ENCODE measurements at regions not wholly inside any gene's neighbourhood (a gene's known extent, or its start where the extent isn't known, plus 50 kb on each side); places are given as distances from the start of the nearest gene placed in this dataset.

DNA sequence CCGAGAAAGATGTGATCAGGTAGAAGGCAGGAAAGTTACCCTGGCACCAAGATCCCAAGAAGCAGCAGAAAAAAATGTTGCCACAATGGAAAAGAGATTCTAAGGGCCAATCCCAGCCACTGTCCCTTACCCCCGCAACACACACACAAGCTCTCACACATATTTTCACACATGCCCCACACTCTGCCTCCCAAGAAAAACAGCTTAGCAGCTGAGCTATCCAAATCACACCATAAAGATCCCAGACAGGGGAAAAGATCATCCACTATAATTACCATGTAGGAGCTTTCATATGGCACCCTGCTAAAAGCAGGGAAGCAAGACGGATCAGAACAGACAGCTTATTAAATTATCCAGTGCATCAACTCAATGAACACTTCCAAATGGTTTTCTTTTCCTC lies 143.4 kb downstream of the FAM114A2 start:
- no peaks in the 10 kb centered on the region for H3K4me1 ChIP-seq
- no peaks in the 10 kb centered on the region for H3K36me3 ChIP-seq (replicated peaks in 1 of 2; ENCODE audit: insufficient read depth in 1 of 2, low read depth in 2 of 2)
- H3K27me3 ChIP-seq, result no peaks in the 10 kb centered on the region
- H3K9me3 ChIP-seq, result no peaks in the 10 kb centered on the region
- ATAC-seq (no peak), DNase-seq (no peak)
- intact Hi-C loops (cut with DNase I), result no loop called here
- WGBS, 2 donors, result 51 to 54% methylated on average over 3 of the region's 3 CpGs
- no peak overlapping the region for H3K27ac ChIP-seq
- no peak overlapping the region for H3K4me3 ChIP-seq
- TF ChIP-seq POLR2A (IDR thresholded peaks at IDR 0.05), result no peak
- TF ChIP-seq, protein P1, sequence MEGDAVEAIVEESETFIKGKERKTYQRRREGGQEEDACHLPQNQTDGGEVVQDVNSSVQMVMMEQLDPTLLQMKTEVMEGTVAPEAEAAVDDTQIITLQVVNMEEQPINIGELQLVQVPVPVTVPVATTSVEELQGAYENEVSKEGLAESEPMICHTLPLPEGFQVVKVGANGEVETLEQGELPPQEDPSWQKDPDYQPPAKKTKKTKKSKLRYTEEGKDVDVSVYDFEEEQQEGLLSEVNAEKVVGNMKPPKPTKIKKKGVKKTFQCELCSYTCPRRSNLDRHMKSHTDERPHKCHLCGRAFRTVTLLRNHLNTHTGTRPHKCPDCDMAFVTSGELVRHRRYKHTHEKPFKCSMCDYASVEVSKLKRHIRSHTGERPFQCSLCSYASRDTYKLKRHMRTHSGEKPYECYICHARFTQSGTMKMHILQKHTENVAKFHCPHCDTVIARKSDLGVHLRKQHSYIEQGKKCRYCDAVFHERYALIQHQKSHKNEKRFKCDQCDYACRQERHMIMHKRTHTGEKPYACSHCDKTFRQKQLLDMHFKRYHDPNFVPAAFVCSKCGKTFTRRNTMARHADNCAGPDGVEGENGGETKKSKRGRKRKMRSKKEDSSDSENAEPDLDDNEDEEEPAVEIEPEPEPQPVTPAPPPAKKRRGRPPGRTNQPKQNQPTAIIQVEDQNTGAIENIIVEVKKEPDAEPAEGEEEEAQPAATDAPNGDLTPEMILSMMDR (IDR thresholded peaks at IDR 0.05), result no peak

DNA sequence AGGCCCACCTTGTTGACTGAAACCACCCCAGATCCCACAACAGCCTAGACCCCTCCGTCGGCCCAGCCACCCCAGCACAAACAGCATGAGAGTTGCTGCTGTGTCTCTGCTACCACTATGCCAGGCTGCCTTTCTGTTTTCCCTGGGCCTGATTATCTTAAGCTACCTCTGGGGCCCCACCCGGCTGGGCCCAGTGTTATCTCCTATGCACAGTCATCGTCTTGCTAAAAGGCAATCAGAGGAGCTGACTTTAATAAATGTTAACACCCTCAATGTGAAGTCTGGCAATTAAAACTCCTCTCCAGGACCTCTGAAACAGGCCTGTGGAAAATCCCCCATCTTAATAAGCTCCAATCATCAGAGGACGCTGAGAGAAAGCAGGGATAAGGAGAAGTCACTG lies 144.9 kb downstream of the FAM114A2 start:
- Histone ChIP-seq H3K4me1 (no peaks in the 10 kb centered on the region), H3K27me3 (no peaks in the 10 kb centered on the region), H3K9me3 (no peaks in the 10 kb centered on the region), H3K4me3 (no peak overlapping the region), H3K27ac (no peak overlapping the region), H3K36me3 (replicated peaks in 1 of 2; ENCODE audit: insufficient read depth in 1 of 2, low read depth in 2 of 2) (no peaks in the 10 kb centered on the region)
- WGBS, 2 donors, result 47 to 59% methylated on average over 5 of the region's 5 CpGs
- intact Hi-C loops (cut with DNase I), result no loop called here
- no peak for TF ChIP-seq POLR2A (IDR thresholded peaks at IDR 0.05)
- TF ChIP-seq, protein P1 (IDR thresholded peaks at IDR 0.05), result no peak
- DNase-seq (no peak), ATAC-seq (no peak)

DNA sequence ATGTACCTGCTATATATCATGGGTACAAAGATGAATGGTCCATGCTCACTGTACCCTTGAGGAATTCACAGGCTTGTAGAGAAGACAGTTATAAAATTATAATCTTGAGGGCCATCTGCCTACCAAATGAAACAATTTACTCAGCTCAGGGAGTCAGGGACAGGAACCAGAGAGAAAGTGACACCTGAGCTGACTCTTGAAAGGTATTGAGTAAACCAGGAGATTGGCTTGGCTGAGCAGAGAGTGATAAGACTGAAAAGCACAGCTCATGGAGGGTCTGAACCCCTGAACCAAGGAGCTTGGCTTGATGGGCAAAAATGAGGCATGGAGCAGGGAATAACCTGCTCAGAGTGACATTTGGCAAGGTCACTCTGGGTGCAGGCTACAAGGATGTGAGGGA lies 147.3 kb downstream of the FAM114A2 start:
- Histone ChIP-seq H3K9me3 (no peaks in the 10 kb centered on the region), H3K4me1 (no peaks in the 10 kb centered on the region), H3K4me3 (no peak overlapping the region), H3K27me3 (no peaks in the 10 kb centered on the region), H3K27ac (no peak overlapping the region), H3K36me3 (replicated peaks in 1 of 2; ENCODE audit: insufficient read depth in 1 of 2, low read depth in 2 of 2) (no peaks in the 10 kb centered on the region)
- ATAC-seq (no peak), DNase-seq (no peak)
- intact Hi-C loops (cut with DNase I), result no loop called here
- TF ChIP-seq, protein P1 (IDR thresholded peaks at IDR 0.05), result no peak
- TF ChIP-seq POLR2A (IDR thresholded peaks at IDR 0.05), result no peak

GRCh38 chr5:153888781-153889180 lies 149.9 kb downstream of the FAM114A2 start:
- Histone ChIP-seq H3K27ac (no peak overlapping the region), H3K36me3 (replicated peaks in 1 of 2; ENCODE audit: insufficient read depth in 1 of 2, low read depth in 2 of 2) (no peaks in the 10 kb centered on the region), H3K9me3 (no peaks in the 10 kb centered on the region), H3K27me3 (no peaks in the 10 kb centered on the region), H3K4me3 (no peak overlapping the region), H3K4me1 (no peaks in the 10 kb centered on the region)
- TF ChIP-seq, protein P1 (IDR thresholded peaks at IDR 0.05), result no peak
- no peak for TF ChIP-seq POLR2A (IDR thresholded peaks at IDR 0.05)
- no peak for DNase-seq
- WGBS, 2 donors, result 54 to 58% methylated on average over 5 of the region's 5 CpGs
- intact Hi-C loops (cut with DNase I), result no loop called here
- ATAC-seq, result no peak

GRCh38 chr5:153885141-153885540 lies 153.6 kb downstream of the FAM114A2 start:
- H3K4me3 ChIP-seq, result no peak overlapping the region

More at GRCh38 chr5:153885141-153885540, 153.6 kb downstream of the FAM114A2 start:
- 60 to 66% methylated on average over 3 of the region's 3 CpGs for WGBS, 2 donors
- TF ChIP-seq, protein P1 (IDR thresholded peaks at IDR 0.05), result no peak
- Histone ChIP-seq H3K4me1 (no peaks in the 10 kb centered on the region), H3K9me3 (no peaks in the 10 kb centered on the region), H3K27me3 (no peaks in the 10 kb centered on the region), H3K36me3 (replicated peaks in 1 of 2; ENCODE audit: insufficient read depth in 1 of 2, low read depth in 2 of 2) (no peaks in the 10 kb centered on the region), H3K27ac (no peak overlapping the region)
- ATAC-seq, result no peak
- no peak for DNase-seq
- intact Hi-C loops (cut with DNase I), result no loop called here

All from body of pancreas (tissue), 4 donors.